HG03558 (cell line): ENCODE measurements at regions not wholly inside any gene's neighbourhood (a gene's known extent, or its start where the extent isn't known, plus 50 kb on each side); places are given as distances from the start of the nearest gene placed in this dataset.
"Not testable (repeated sequence)": the region's sequence is repeated elsewhere in the genome, so short reads cannot be mapped to it uniquely, and the experiment has no call there.

Experiments
- ATAC-seq: cut with Tn5 transposase; IDR thresholded peaks from one replicate; pipeline ENCODE4 v1.9.1; 2021; ENCODE audit warnings: moderate number of reproducible peaks; ENCODE audit not compliant: unreplicated experiment; ENCODE audit errors: extremely low read depth

DNA sequence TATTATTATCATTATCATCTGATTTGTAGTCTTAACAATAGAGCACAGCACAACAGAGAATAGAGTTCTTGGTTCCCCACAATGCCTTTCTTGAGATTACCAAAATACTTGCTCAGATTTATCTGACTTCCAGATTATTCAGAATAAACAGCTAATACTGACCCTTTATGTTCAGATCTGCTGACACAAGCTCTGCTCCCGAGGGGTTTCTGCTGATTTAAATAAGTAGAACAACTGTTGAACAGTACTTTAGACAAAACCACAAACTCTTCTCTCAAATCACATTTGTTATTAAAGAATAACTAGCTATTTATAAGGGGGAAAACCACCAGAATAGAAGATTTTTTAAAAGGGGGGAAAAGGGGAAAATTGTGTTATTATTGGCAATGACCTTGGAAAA is 380.2 kb upstream of the ATP11B start:
- ATAC-seq, result no peak

GRCh38 chr3:182413682-182414081 is 379.6 kb upstream of the ATP11B start:
- no peak for ATAC-seq

GRCh38 chr3:182414586-182414985 is 378.7 kb upstream of the ATP11B start:
- ATAC-seq, result no peak

GRCh38 chr3:182420741-182421140 is 372.6 kb upstream of the ATP11B start:
- no peak for ATAC-seq

DNA sequence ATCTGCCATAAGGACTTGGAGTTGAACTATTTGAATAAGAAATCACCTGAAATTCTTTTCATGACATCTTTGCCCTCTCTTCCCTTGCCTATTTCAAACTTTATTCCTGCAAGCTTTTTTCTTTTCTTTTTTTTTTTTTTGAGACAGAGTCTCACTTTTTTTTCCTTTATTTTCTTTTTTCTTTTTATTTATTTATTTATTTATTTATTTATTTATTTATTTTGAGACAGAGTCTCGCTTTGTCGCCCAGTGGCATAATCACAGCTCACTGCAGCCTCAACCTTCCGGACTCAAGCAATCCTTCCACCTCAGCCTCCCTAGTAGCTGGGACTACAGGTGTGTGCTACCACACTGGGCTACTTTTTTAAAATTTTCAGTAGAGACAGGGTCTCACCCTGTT is 369.3 kb upstream of the ATP11B start:
- ATAC-seq, result no peak

DNA sequence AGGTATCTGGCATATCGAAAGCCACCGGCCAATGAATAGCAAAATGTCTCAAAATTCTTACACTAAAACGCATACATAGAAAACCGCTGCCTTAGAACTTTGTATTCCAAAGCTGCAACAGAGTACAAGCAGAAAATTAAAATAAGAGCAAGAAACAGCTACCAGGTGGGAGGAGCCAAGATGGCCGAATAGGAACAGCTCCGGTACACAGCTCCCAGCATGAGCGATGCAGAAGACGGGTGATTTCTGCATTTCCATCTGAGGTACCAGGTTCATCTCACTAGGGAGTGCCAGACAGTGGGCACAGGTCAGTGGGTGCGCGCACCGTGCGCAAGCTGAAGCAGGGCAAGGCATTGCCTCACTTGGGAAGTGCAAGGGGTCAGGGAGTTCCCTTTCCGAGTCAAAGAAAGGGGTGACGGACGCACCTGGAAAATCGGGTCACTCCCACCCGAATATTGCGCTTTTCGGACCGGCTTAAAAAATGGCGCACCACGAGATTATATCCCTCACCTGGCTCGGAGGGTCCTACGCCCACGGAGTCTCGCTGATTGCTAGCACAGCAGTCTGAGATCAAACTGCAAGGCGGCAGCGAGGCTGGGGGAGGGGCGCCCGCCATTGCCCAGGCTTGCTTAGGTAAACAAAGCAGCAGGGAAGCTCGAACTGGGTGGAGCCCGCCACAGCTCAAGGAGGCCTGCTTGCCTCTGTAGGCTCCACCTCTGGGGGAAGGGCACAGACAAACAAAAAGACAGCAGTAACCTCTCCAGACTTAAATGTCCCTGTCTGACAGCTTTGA is 367.2 kb upstream of the ATP11B start:
- ATAC-seq, result not testable (repeated sequence)

DNA sequence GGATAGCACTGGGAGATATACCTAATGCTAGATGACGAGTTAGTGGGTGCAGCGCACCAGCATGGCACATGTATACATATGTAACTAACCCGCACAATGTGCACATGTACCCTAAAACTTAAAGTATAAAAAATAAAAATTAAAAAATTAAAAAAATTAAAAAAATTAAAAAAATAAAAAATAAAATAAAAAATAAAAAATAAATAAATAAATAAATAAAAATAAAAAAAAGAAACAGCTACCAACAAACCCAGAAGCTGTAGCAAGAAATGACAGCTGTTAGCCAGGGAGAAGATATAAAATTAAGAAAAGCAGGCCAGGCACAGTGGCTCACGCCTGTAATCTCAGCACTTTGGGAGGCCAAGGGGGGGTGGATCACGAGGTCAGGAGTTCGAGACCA is 361.3 kb upstream of the ATP11B start:
- not testable (repeated sequence) for ATAC-seq

- no peak for ATAC-seq
Measured at GRCh38 chr3:182435860-182436259, 357.4 kb upstream of the ATP11B start.

GRCh38 chr3:182436547-182436946 is 356.8 kb upstream of the ATP11B start:
- ATAC-seq, result no peak

DNA sequence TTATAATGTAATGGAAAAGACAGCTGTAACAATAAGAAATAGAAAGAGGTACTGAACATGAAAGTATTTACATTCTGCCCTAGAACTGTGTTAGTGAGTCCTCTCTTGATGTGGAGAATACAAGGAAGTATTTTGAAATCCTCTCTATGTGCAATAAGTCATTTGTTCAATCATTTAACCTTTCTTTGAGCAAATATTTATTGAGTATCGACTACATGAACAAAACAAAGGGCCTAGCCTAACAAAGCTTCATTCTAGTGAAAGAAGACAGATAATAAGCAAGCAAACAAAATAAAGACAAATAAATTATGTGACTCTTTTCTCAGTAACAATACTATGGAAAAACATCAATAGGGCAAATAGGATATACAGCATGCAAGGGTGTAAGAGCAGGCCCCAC is 354.9 kb upstream of the ATP11B start:
- no peak for ATAC-seq

DNA sequence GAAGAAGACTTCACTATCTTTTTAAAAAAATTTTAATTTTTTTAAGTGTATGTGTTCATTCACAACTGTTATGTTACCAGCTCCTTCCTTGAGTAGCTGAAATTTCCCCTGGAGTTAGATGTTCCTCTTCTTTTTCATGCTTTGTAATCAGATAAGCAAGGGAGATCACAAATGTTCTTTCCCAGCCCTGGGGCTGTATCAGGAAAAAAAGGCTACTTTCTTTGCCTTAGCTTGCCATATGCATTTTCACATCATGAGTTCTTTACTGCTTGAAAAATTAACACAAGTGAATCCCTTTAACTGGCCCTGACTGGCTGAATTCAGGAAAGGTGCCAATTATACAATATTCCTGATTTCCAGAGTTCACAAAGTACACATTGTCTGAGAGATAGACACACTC is 353.2 kb upstream of the ATP11B start:
- no peak for ATAC-seq

GRCh38 chr3:182445576-182445975 is 347.7 kb upstream of the ATP11B start:
- ATAC-seq, result no peak

DNA sequence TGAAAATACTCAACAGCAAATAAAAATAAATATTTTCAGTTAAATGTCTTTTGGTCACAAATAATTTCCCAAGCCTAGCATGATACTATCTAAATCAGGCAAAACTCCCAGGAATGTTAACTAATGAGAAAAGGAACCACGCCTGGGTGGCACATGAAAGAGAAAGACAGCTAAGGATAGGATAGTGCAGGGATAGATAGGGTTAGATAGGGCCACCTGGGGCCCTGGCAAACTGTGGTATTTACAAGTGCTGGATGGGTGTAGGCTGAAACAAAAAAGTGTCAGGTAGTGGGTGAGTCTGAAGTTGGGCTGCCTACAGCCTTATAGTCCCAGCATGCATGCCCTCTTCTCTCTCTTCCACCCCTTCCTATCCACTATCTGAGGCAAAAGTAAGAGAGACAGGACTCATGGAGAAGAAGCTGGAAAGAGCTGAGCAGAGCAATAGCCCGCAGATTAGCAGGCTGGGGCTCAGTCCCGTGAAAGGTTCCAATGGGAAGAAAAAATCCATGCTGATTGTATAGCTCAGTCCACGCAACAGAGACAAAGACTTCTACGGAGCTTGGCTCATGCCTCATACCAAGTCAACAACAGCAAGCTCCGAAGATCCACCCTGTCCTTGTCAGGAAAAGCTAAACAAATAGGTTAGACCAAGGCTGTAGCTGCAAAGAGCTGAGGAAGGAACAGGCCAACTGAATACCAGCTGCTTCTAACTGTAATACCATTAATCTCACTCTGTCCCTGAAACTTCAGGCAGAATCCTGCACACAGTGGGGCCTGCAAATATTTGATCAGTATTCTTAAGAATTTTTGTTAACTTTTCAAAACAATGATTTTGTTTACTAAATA is 342.1 kb upstream of the ATP11B start:
- no peak for ATAC-seq

GRCh38 chr3:182451871-182452270 is 341.4 kb upstream of the ATP11B start:
- no peak for ATAC-seq

DNA sequence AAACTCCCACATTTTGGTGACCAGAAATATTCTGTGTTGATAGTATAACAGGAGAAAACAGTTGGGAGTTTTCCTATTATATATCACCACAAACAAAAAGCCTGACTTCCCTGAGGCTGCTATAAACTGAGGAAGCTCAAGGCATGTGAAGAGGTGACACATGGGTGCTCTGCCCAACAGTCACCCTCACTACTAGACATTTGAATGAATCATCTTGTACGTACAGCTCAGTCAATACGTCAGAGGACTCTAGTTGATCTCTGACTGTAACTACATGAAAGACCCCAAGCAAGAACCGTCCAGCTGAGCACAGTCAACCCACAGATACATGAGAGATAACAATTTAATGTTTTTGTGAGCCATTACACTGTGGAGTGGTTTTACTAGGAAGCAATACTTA is 338.3 kb upstream of the ATP11B start:
- ATAC-seq, result no peak

GRCh38 chr3:182460303-182460702 is 333.0 kb upstream of the ATP11B start:
- no peak for ATAC-seq

DNA sequence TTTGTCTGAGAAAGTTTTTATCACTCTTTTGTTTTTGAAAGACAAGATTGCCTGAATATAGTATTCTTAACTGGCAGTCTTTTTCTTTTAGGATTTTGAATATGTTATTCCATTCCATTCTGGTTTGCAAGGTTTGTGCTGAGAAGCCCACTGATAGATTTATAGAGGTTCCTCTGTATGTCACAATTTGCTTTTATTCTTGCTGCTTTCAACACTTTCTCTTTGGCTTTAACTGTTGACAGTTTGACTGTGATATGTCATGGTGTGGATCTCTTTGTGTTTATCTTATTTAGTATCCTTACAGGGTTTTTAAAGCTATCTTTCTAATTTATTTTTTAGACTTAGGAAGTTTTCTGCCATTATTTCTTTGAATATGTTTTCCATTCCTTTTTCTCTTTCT is 331.2 kb upstream of the ATP11B start:
- ATAC-seq, result no peak

GRCh38 chr3:182464513-182465145 is 328.7 kb upstream of the ATP11B start:
- ATAC-seq, result no peak

DNA sequence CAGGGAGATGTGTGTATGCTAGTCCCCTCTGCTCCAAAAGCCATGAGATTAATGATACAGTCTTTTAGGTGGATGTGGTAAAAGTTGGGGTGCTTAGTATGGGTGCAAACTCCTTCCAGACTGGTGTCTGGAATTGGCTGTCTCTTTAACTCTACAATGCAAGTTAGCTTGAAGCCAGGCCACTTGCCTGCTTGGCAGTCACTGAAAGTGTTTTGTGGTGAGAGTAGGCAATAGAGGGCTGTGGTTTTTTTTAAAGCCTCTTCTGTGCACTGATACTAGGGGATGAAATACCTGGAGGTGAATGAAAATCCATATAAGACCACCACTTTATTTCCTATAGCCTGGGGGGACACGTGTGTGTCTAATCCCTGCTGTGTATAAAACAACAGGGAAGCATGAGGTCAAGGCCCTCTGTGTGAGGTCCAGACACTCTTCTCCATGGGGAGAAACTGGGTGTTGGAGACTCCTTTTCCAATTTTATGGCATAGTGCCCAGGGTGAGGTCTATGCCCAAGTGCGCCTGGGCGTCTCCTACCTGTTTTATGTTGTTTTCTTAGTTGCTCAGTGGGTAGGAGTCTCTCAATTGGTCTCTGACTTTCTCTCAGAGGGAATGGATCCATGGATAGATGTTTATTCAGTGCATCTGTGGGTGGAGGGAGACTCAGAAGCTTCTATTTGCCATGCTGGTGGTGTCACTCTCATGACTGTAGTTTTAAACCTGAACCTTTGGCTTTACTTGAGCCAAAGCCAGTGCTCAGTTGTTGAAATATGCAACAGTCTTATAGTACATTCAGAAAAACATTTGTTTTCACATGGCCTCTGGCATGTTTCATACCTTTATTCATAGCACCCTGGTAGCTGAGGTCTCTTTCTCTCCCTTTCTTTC is 327.8 kb upstream of the ATP11B start:
- no peak for ATAC-seq

- no peak for ATAC-seq
Measured at GRCh38 chr3:182469086-182469485, 324.2 kb upstream of the ATP11B start.
